GM21367 (cell line): ENCODE measurements at regions not wholly inside any gene's neighbourhood (a gene's known extent, or its start where the extent isn't known, plus 50 kb on each side); places are given as distances from the start of the nearest gene placed in this dataset.
"Not testable (repeated sequence)": the region's sequence is repeated elsewhere in the genome, so short reads cannot be mapped to it uniquely, and the experiment has no call there.

Experiments
- ATAC-seq: cut with Tn5 transposase; IDR thresholded peaks from one replicate; pipeline ENCODE4 v1.9.1; 2021; ENCODE audit not compliant: unreplicated experiment

DNA sequence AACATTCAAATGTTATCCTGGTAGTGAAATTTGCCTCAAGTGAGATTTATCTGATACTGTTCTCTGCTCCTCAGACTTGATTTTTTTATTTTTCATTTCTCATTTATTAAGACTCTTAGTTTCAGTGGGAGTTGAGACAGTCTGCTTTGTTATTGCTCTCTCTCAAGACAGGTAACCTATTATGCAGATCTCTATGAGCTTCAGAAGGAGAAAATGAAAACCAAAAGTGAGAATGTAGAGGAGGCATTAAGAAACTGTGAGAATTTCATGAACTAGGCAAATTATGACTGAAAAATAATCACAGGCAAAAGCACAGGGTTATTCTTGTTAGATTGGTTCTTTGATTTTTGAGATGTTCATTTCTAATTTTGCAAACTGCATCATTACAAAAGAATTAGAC lies 290.0 kb upstream of the CHORDC1 start:
- no peak for ATAC-seq

DNA sequence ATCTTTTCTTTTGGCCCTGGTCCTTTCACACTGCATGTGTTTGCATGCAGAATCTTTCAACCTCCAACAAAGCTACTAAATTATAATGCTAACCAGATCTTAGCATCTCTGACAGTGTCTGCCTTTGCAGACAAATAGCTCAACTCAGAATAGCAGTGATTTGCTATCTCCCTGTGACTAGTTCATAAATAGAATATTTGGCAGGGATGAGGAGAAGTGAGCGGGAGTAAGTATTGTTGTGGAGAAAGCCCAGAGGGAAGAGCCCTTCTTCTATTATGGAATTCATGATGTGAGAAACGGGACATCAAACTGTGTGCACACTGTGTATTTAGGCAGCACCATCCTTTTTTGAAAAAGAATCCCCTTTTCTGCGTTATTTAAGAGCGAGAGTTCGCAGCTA lies 288.0 kb upstream of the CHORDC1 start:
- no peak for ATAC-seq

DNA sequence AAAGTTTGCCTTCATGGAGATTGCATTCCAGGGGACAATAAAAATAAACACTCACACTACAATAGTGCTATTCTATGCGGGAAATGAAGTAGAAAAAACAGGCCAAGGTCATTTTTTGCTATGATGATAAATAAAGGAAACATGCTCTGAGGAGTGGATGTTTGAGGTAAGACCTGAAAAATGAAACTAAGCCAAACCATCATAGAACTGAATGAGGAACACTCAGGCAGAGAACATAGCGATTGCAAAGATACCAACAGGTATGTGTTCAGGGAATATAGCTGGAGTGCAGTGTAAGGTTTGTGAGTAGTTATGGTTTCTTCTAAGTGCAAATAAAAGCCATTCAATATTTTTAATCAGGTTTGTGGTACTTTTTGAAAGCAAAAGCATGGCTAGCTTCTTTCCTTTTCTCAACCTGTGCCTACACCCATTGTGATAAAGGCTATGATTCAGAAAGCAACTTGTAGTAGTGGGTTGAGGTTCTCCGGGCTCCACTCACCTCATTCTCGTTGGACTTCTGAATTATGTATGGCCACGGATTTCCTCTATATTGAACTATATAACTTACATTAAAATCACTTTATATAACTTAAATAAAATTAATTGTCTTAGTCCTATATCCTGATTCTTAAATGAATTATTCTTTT lies 278.2 kb upstream of the CHORDC1 start:
- ATAC-seq: no peak

DNA sequence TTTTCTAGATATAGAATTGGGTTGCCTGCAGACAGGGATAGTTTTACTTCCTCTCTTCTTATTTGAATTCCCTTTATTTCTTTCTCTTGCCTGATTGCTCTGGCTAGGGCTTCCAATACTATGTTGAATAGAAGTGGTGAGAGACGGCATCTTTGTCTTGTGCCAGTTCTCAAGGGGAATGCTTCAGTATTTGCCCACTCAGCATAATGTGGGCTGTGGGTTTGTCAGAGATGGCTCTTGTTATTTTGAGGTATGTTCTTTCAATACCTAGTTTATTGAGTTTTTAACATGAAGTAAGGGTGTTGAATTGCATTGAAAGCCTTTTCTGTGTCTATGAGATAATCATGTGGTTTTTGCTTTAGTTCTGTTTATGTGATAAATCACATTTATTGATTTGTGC lies 273.9 kb upstream of the CHORDC1 start:
- ATAC-seq: no peak

DNA sequence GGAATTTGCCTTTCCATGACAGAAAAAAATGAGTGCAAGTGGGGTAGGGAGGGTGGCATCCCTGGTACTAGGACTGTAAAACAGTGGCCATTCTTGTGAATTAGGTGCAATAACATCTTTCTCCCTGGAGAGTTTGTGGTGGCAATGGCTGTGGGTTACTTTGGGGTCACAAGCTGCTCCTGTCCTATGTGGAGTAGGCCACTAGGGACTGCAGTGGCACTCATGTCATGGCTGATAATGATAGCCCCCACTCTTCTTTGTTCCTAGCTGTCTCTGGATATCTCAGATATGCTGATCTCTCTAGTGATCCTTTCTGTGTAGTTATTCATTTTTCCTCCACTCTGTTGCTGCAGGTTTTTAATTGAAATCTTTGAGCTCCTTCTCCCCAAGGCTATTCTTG lies 270.5 kb upstream of the CHORDC1 start:
- ATAC-seq: no peak

DNA sequence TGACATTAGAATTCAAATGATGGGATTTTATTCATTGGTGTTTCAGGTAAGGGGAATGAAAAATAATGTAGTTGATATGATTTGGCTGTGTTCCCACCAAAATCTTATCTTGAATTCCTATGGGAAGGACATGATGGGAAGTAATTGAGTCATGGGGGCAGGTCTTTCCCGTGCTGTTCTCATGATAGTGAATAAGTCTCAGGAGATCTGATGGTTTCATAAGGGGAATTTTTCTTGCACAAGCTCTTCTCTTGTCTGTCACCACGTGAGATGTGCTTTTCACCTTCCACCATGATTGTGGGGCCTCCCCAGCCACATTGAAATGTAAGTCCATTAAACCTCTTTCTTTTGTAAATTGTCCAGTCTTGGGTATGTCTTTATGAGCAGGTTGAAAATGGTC lies 268.6 kb upstream of the CHORDC1 start:
- ATAC-seq: no peak

DNA sequence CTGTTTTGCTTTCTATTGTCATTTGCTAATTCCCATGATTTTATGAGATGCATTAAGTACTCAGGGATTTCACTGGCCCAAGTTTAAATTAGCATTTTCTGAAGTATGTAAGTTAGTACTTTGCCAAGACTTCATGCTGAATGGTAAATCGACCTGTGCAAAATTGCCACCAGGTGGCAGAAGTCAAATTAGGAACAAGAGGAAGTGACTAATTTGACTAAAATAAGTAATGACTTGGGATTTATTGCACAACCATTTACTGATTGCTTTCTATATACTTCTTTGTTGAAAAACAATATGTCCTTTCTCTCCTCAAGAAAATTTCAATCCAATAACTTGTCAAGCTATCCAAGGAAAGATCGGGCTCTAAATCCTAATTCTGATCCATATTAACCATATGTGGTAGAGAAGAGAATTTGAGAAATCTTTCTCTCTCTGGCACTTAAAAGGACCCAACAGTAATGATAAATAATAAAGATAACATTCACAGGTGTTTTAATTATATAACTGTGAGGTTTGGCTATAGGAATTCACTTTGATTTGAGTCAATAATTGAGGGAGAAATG lies 253.7 kb upstream of the CHORDC1 start:
- ATAC-seq: no peak

DNA sequence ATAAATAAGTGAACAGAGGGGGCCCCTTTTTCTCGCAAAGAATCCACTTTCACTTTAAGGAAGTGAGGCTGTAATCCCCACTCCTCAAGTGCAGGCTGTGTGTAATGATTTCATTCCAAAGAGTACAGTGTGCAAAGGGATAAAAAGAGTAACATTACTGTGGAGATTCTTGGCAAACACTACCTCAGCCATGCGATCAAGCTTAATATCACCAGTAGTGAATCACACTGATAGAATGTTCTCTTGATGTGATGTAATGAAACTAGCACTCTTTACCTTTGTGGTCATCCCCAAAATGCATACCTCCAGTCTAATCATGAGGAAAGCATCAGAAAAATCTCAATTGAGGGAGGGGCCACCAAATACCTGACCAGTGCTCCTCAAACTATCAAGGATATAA lies 246.1 kb upstream of the CHORDC1 start:
- no peak for ATAC-seq

DNA sequence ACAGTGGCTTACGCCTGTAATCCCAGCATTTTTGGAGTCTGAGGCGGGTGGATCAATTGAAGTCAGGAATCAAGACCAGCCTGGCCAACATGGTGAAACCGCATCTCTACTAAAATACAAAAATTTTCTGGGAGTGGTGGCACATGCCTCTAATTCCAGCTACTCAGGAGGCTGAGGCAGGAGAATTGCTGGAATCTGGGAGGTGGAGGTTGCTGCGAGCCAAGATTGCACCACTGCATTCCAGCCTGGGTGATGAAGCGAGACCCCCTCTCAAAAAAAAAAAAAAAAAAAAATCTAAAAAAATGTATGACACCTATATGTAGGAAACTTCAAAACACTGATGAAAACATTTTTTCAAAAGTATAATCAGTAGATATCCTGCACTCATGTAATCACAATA lies 242.7 kb upstream of the CHORDC1 start:
- ATAC-seq: no peak

DNA sequence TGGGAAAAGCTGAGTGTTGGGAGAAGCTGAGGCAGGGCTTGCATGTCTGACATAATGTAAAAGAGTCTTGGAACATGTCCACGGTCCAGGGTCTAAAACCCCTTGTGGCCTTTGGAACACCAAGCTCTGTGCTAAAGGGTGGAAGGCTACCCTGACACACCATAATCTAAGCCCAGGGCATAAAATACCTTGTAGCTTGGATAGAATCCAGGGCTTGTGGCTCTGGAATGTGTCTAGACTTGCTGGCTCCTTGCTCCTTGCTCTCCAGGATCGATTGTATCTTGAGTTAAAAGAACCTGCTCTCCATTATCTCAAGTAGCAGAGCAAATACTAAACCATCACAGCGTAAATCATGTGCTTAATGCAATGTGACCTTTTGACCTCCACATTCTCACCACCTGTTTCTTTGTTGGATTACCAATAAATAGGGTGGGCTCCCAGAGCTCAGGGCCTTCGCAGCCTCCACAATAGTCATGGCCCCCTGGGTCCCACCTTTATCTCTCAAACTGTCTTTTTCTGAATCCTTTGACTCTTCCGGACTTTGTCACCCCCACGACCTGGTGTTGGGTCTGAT lies 232.6 kb upstream of the CHORDC1 start:
- ATAC-seq: not testable (repeated sequence)

DNA sequence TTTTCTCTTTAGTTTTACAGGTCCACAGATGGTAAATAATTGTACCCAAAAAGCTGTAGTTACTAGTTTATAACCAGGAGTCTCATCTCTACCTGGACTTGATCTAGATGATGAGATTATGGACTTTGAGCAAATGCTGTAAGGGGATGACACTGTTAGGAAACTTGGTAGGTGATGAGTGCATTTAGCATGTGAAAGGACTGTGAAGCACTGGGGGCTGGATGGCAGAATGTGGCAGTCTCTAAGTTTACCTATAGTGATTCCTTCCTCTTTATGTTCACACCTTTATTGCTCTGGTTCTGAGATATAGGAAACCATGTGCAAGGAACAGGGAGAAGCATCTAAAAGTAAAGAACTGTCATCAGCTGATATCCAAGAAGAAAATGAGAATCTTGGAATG lies 230.7 kb upstream of the CHORDC1 start:
- no peak for ATAC-seq

DNA sequence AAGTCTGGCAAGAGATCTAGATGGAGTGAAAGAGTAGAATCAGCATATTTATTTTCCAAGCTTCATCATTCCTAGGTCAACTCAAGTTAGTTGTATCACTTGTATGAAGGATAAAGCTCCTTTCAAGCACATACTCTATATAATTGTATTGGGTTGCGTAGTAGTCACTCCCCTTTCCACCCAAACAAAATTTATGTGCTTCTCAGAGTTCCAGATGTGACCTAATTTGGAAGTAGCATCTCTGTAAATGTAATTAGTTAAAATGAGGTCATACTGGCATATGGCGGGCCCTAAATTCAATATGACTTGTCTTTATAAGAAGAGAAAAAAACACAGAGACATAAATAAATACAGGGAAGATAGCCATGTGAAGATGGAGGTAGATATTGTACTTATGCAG lies 226.8 kb upstream of the CHORDC1 start:
- no peak for ATAC-seq

DNA sequence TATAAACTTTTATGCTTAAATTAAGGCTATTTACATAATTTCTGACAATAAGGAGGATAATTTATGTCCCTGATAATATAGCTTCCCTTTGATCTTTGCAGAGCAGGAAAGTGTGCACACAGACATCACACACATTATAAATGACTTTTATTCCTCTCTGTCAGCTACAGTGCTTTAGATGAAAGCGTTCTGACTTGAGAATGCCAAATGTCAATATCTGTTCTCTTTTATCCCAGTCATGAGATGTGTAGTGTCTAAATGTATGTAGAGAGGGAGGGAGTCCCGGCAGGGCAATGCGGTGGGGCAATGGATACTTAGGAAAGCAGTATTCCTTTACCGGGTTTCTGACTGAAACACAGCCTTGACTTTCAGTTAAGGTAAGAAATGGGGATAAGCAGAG lies 225.4 kb upstream of the CHORDC1 start:
- ATAC-seq: no peak

DNA sequence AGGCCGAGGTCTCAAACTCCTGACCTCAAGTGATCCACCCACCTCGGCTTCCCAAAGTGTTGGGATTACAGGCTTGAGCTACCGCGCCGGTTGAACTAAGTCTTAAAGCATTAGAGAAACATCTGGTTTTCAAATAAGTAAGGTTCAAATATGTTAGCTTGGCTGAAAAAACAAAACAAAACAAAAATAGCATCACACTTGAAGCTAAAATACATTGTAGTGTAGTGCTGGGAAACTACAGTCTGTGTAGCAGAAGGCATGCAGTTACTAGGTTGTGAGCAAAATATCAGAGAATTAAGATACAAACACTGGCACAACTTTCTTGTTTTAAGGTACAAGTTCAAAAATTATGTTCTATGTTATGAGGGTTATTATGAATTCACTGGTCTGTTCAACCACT lies 224.8 kb upstream of the CHORDC1 start:
- no peak for ATAC-seq

DNA sequence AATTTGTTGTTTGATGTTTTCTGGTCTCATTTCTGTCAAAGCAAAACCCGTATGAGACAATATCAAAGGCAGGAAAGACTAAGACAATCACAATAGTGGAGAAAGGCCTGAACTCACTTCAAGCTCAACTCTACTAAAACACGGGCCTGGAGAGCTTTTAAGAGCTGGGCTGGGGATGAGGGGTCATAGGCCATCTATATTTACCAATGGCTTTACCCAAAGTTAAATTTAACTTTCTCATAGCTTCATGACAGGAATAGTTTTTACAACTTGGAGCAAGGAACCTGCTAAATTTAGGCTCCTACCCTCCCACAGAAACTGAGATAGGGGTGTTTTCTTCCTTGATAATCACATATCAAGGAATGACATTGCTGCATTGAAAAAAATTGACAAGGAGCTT lies 223.4 kb upstream of the CHORDC1 start:
- no peak for ATAC-seq

DNA sequence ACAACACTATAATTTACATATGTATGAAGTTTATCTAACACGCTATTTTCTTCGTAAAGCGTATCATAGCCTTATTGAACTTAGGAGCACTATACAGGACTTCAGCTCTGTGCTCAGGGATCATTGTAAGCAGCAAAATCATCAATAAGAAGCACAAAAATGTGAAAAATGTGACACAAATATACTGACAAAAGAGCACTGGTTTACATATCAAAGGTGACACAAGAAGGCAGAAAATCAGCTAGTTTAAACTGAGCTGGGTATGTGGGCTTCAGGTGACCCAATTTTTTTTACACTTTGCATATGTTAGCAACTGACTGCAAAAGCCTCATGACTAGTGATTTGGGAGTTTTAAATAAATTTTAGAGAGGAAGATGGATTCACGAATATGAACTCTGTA lies 215.2 kb upstream of the CHORDC1 start:
- ATAC-seq: no peak

DNA sequence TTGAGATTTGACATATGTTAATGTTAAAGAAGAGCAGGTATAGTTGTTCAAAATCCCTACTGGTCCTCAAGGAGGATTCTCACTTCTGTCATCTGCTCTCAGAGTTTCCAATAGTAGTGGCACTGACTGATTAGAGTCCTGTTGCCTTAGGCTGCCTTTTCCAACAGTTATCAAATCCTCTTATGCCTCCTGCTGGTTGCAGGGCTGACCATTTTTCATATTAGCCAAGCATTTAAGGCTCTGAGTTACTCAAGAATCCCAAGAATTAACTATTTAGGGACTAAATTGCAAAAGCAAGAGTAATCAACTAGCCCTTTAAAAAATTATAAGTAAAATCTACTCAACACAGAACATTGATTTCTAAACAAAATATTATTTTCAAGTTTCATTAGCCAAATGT lies 212.0 kb upstream of the CHORDC1 start:
- ATAC-seq: no peak

DNA sequence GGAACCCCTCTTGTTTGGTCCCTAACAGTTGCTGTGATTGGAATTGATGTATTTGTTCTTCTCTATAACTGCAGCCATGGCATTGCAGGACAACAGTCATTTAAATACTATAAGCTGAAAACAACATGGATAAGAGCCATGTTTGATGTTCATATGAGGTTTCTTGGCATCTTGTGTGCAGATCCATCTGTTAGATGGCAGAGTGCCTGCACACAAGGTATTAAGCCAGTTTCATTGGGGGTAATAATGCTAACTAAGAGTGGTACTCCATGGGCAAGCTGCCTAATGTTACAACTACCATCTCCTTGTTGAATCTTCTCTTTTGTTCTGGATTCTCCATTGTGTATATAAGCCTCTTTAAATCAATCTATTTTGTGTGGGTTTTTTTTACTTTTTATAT lies 206.0 kb upstream of the CHORDC1 start:
- no peak for ATAC-seq

DNA sequence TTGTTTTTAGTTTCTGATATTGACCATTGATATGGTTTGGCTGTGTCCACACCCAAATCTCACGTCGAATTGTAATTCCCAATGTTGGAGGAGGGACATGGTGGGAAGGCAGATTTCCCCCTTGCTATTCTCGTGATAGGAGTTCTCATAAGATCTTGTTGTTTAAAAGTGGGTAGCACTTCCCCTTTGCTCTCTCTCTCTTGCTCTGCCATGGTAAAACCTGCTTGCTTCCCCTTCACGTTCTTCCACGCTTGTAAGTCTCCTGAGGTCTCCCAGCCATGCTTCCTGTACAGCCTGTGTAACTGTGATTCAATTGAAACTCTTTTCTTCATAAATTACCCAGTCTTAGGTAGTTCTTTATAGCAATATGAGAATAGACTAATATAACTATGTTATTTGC lies 203.6 kb upstream of the CHORDC1 start:
- no peak for ATAC-seq

DNA sequence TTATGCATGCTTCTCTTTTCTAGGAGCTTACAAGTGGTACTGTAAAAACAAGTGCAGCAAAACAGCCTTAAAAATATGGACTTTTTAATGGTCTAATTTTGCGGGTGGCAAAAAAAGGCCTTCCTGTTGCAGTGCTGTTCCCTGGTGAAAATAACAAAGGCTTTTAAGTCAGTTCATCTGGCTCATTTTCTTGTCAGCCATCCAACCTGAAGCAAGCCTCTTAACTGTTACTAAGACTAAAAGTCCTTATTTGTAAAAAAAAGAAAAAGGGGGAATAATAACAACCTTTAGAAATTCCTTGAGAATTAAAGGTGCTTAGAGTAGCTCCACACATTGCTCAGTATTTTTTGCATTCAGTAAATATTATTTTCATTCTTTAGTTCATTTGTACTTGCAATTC lies 200.5 kb upstream of the CHORDC1 start:
- no peak for ATAC-seq

DNA sequence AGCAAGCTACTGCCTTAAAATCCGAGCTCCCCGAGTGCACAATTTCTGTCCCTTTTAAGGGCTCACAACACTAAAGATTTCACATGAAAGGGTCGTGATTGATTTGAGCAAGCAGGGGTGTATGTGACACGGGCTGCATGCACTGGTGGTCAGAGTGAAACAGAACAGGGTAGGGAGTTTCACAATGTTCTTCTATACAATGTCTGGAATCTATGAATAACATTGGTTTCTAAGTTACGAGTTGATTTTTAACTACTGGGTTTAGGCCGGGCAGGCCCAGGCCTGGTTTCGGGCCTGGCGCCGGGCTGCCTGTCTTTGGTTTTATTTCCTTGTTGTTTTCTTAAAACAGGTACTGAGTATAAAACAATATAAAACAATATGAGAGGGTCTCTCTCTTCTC lies 199.9 kb upstream of the CHORDC1 start:
- ATAC-seq: not testable (repeated sequence)

DNA sequence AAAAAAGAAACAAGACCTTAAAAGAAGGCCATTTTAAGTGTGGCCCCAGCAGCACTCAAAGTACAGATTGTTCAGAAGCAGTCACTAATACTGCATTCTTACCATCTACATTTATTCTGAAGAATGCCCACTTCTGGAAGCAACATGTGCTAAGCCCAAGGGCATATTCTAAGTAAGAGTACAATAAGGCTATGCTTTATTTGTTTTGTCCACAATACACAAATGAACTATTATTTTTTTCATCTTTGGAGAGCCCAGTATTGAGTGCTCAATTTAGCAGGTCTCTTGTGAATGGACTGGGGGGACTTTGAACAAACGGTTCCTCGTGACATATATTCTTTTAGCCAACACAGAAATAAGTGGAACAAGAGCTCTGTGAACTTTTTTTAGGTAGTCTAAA lies 191.4 kb upstream of the CHORDC1 start:
- ATAC-seq: no peak

DNA sequence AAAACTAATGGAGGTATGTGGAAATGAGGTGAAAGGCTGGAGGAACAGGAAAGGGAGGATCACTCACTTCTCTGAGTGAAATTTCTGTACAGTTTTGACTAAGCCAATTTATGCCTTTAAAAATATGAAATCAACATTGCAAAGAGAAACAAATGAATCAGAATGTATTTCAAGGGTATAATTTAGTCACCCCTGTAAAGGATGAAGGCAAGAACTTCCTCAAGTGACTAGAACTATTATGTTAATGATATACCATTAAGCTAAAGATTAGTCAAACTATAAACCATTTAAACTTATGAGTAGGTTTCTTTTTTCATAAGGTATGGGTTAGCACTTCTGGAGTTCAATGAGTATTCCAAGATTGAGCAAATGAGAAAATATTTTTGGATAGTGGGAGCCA lies 184.5 kb upstream of the CHORDC1 start:
- no peak for ATAC-seq
